OCI-LY7 (cell line): ENCODE measurements at regions not wholly inside any gene's neighbourhood (a gene's known extent, or its start where the extent isn't known, plus 50 kb on each side); places are given as distances from the start of the nearest gene placed in this dataset.
A peak's percentile ranks its signal among the peaks of the same experiment; 100 is the strongest.

Experiments
- BruUV-seq: library from RNA; stranded (reverse); fragments of 400-500 nt; replicated peaks from 2 replicates; lab custom pipeline; 2021; lab: Mats Ljungman, UMichigan
- CTCF ChIA-PET: fragments of 300-600 bp; sonication (Branson Sonifier 250); formaldehyde crosslinking; loops from one replicate; lab custom pipeline; 2022; ENCODE audit warnings: antibody characterized with exemption; ENCODE audit not compliant: unreplicated experiment; lab: Charles Lee
- POLR2A ChIA-PET: fragments of 300-600 bp; sonication (Branson Sonifier 250); formaldehyde crosslinking; loops from one replicate; lab custom pipeline; 2022; ENCODE audit warnings: antibody characterized with exemption; lab: Charles Lee
- DNase-seq: peaks from one replicate; pipeline ENCODE4 v3.0.0-alpha.2; 2015; ENCODE audit warnings: low spot score
- H2AFZ ChIP-seq: fragments of 200-600 bp; sonication (generic), shearing (Covaris generic); 2 replicates; pipeline ENCODE4 v1.6.1; 2014; ENCODE audit warnings: mild to moderate bottlenecking, antibody characterized with exemption, low read length, moderate library complexity
- H3K27ac ChIP-seq: fragments of 200-600 bp; sonication (generic); 2 replicates; pipeline ENCODE4 v1.5.1; 2014; ENCODE audit warnings: mixed run types, low read depth, mild to moderate bottlenecking, moderate library complexity, low read length, inconsistent platforms; ENCODE audit not compliant: poor library complexity, severe bottlenecking
- H3K36me3 ChIP-seq: fragments of 200-600 bp; sonication (generic); 2 replicates; pipeline ENCODE4 v1.6.1; 2014; ENCODE audit warnings: mild to moderate bottlenecking, antibody characterized with exemption, low read length, moderate library complexity, mixed read lengths; ENCODE audit not compliant: insufficient read depth
- H3K4me1 ChIP-seq: fragments of 200-600 bp; sonication (generic); 2 replicates; pipeline ENCODE4 v1.5.1; 2014; ENCODE audit warnings: mild to moderate bottlenecking, low read length; ENCODE audit not compliant: insufficient read depth, poor library complexity, severe bottlenecking
- H3K4me2 ChIP-seq: fragments of 200-600 bp; sonication (generic); 2 replicates; pipeline ENCODE4 v1.6.1; 2014; ENCODE audit warnings: mild to moderate bottlenecking, low read length
- H3K4me3 ChIP-seq: fragments of 200-600 bp; sonication (generic); 2 replicates; pipeline ENCODE4 v1.5.1; 2014; ENCODE audit warnings: mild to moderate bottlenecking, low read depth, low read length; ENCODE audit not compliant: poor library complexity, severe bottlenecking
- H3K79me2 ChIP-seq: fragments of 200-600 bp; sonication (generic); 2 replicates; pipeline ENCODE4 v1.6.1; 2016; ENCODE audit warnings: low read depth, mild to moderate bottlenecking, low read length, moderate library complexity, mixed read lengths; ENCODE audit not compliant: insufficient read depth
- H3K9me2 ChIP-seq: fragments of 200-600 bp; sonication (generic); 2 replicates; pipeline ENCODE4 v1.6.1; 2016; ENCODE audit warnings: mild to moderate bottlenecking, low read length, mixed read lengths; ENCODE audit not compliant: insufficient read depth
- H3K9me3 ChIP-seq: fragments of 200-600 bp; sonication (generic); 2 replicates; pipeline ENCODE4 v1.6.1; 2014; ENCODE audit warnings: mild to moderate bottlenecking, mixed run types, low read length, mixed read lengths
- H4K20me1 ChIP-seq: fragments of 200-600 bp; sonication (generic); 2 replicates; pipeline ENCODE4 v1.6.1; 2014; ENCODE audit warnings: mild to moderate bottlenecking, antibody characterized with exemption, low read length, moderate library complexity, mixed read lengths; ENCODE audit not compliant: insufficient read depth
- EZH2phosphoT487 ChIP-seq: fragments of 200-600 bp; sonication (generic); IDR thresholded peaks from 2 replicates; pipeline ENCODE4 v1.6.1; 2018; ENCODE audit warnings: low read depth, borderline replicate concordance, mild to moderate bottlenecking, mixed run types, antibody characterized with exemption, low read length, moderate library complexity, mixed read lengths
- intact Hi-C: fragments of 100-400 bp; cut with micrococcal nuclease; formaldehyde crosslinking; loops from one replicate; pipeline ENCODE4 v1.10.0; 2022; ENCODE audit not compliant: unreplicated experiment
- TF ChIP-seq, protein P1 (sequence below): fragments of 200-600 bp; sonication (generic); conservative IDR thresholded peaks from 2 replicates; pipeline ENCODE4 v1.5.1; 2014; ENCODE audit warnings: mild to moderate bottlenecking, antibody characterized with exemption, low read length, moderate library complexity, mixed read lengths

DNA sequence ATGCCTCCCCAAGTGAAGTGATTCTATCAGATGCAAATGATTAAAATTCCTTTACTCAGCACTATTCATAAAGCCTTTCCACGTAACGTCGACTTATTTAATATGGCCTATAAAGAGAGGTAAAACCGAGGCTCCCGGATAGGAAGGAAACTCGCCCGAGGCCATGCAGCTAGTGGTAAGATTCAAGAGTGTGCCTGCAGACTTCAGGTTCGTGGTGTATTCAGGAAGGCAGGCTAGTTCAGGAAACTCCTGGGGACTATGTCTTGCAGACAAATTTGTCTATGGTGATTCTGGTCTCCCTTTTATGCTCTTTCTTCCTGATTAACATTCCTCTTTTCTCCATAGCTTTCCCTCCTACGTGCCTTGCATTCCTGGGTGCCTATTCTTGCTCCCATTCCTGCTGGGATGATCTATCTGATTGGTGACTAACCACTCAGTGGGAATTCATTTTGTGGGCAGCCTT, 150.7 kb downstream of the SST start:
- Histone ChIP-seq H4K20me1 (no peaks in the 10 kb centered on the region), H3K79me2 (no peaks in the 10 kb centered on the region), H3K9me2 (no peaks in the 10 kb centered on the region), H3K4me3 (no peak overlapping the region), H3K27ac (no peak overlapping the region), H2AFZ (no peak overlapping the region), H3K36me3 (no peaks in the 10 kb centered on the region), H3K9me3 (no peaks in the 10 kb centered on the region), H3K4me2 (no peak overlapping the region), H3K4me1 (peaks cover 22% of the 10 kb centered on the region)
- intact Hi-C loops, result no loop called here
- BruUV-seq, result no TSS peak
- TF ChIP-seq, protein P1, sequence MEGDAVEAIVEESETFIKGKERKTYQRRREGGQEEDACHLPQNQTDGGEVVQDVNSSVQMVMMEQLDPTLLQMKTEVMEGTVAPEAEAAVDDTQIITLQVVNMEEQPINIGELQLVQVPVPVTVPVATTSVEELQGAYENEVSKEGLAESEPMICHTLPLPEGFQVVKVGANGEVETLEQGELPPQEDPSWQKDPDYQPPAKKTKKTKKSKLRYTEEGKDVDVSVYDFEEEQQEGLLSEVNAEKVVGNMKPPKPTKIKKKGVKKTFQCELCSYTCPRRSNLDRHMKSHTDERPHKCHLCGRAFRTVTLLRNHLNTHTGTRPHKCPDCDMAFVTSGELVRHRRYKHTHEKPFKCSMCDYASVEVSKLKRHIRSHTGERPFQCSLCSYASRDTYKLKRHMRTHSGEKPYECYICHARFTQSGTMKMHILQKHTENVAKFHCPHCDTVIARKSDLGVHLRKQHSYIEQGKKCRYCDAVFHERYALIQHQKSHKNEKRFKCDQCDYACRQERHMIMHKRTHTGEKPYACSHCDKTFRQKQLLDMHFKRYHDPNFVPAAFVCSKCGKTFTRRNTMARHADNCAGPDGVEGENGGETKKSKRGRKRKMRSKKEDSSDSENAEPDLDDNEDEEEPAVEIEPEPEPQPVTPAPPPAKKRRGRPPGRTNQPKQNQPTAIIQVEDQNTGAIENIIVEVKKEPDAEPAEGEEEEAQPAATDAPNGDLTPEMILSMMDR, result no peak
- TF ChIP-seq EZH2phosphoT487, result no peak
- POLR2A ChIA-PET, result interaction anchor here (0.7 kb wide), 1 partner anchor 1104 kb away, joined by 3 read pairs; no protein-coding TSS in a partner anchor
- CTCF ChIA-PET, result no interaction called here
- no peak for DNase-seq

GRCh38 chr3:187518616-187519015, 150.4 kb downstream of the RTP4 start:
- H3K36me3 ChIP-seq, result no peaks in the 10 kb centered on the region
- no peaks in the 10 kb centered on the region for H3K9me2 ChIP-seq
- no peaks in the 10 kb centered on the region for H4K20me1 ChIP-seq
- H3K4me1 ChIP-seq, result peaks cover 22% of the 10 kb centered on the region
- intact Hi-C loops, result no loop called here
- POLR2A ChIA-PET, result interaction anchor here (0.6 to 0.7 kb wide), 2 partner anchors 1104 to 1473 kb away, joined by 3 to 5 read pairs; no protein-coding TSS in a partner anchor
- peak; percentile 7 for DNase-seq
- H3K9me3 ChIP-seq, result no peaks in the 10 kb centered on the region
- no peaks in the 10 kb centered on the region for H3K79me2 ChIP-seq
- TF ChIP-seq EZH2phosphoT487, result no peak
- TF ChIP-seq, protein P1, result no peak
- no TSS peak for BruUV-seq
- peak overlapping the region; percentile 18; the same call in 1 of the 2 replicates for H3K4me2 ChIP-seq
- no peak overlapping the region for H3K27ac ChIP-seq
- no peak overlapping the region for H2AFZ ChIP-seq
- no peak overlapping the region for H3K4me3 ChIP-seq
- CTCF ChIA-PET, result no interaction called here

DNA sequence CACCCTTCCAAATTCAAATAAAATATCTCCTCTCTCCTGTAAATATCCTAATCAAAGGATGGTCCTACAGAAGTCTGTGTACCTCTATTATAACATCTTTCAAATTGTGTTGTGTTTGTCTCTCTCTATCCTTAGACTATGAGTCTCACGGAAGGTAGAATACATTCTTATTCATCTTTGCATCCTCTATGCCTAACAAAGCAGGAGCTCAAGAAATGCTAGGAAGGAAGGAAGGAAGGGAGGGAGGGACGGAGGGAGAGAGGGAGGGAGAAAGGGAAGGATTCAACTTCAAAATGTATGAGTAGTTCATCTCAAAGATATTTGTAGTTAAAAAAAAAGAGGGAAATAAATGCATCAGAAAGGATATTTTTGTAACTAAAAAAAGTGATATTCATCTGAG, 150.0 kb downstream of the RTP4 start:
- H3K9me2 ChIP-seq, result no peaks in the 10 kb centered on the region
- H3K79me2 ChIP-seq, result no peaks in the 10 kb centered on the region
- H3K9me3 ChIP-seq, result no peaks in the 10 kb centered on the region
- ChIA-PET CTCF (interaction anchor here (0.6 kb wide), 1 partner anchor 587 kb away, joined by 3 read pairs; no protein-coding TSS in a partner anchor), POLR2A (interaction anchor here (0.7 kb wide), 1 partner anchor 10 kb away, joined by 4 read pairs; no protein-coding TSS in a partner anchor)
- H2AFZ ChIP-seq, result no peak overlapping the region
- no peak overlapping the region; the same call in 1 of the 2 replicates for H3K4me2 ChIP-seq
- no peak for DNase-seq
- peaks cover 22% of the 10 kb centered on the region for H3K4me1 ChIP-seq
- H3K36me3 ChIP-seq, result no peaks in the 10 kb centered on the region
- H3K4me3 ChIP-seq, result no peak overlapping the region
- no TSS peak for BruUV-seq
- intact Hi-C loops, result no loop called here
- no peak overlapping the region for H3K27ac ChIP-seq
- TF ChIP-seq EZH2phosphoT487, result no peak
- TF ChIP-seq, protein P1, result no peak
- no peaks in the 10 kb centered on the region for H4K20me1 ChIP-seq
